Hematopoietic multipotent progenitor cell treated with erythropoietin and hydrocortisone succinate and interleukin-3 and kit ligand, for 4 days (in vitro differentiated cells): ENCODE measurements at regions not wholly inside any gene's neighbourhood (a gene's known extent, or its start where the extent isn't known, plus 50 kb on each side); places are given as distances from the start of the nearest gene placed in this dataset.

Source experiments
- DNase-seq: peaks from one replicate; pipeline ENCODE4 v3.0.0-alpha.2; 2015

DNA sequence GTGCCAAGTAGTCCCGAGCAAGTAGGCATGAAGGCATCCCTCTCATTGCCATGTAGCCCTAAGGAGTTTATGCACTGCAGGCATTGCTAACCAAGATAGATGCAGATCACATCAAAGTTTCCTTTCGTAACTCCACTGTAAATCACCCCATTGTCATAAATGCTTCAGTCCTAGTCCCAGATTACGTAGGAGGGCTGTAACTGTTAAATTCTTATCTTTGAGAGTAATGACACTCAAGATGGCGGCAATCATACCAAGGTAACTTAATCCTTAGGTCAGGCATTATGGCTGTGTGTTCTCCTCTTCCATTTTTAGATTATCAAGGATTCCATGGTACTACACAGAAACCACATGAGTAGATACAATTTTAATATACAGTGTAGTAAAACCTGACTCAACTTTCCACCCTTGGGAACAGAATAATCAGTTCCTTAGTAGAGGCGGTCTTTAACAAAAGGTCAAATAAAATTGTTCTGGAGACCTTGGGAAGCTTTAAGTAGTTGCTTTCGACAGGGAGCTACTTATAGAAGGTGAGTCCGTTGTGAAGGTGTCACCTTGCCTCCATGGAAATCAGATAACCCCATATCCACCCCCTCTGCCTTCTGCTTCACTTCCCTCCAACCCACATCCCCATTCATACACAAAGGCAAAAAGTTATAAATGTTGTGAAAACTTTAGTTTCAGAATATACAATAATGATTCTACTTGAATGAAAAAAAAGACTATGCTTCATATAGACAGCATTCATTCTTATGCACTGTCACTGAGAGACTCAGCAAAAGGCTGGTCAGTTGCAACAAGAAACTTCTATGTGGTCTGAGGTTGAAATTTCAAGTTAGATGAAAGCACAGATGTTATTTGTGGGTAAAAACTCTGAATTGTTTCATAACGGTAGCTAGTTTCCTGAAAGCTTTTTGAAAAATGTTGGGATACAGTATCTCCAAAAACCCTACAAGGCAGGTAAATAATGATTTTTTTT is 64.8 kb upstream of the GALNT5 start:
- peak; percentile 50 for DNase-seq

DNA sequence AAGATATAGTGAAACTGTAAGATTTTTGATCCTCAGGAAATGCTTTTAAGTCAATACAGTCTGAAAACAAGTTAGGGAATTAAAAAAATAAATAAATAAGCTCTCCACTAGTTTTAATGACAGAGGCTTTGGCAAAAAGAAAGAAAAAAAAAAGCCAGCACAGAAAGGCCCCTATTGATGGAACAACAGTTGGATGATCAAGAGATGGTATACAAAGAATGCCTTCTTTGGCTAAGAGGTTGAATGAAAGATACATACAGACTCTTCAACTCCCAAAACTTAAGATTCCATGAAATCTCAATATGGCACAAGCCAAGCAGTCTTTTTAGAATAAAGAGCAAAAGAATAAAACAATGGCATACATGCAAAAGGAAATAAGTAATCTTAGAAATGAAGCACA is 64.0 kb upstream of the GALNT5 start:
- DNase-seq: no peak

DNA sequence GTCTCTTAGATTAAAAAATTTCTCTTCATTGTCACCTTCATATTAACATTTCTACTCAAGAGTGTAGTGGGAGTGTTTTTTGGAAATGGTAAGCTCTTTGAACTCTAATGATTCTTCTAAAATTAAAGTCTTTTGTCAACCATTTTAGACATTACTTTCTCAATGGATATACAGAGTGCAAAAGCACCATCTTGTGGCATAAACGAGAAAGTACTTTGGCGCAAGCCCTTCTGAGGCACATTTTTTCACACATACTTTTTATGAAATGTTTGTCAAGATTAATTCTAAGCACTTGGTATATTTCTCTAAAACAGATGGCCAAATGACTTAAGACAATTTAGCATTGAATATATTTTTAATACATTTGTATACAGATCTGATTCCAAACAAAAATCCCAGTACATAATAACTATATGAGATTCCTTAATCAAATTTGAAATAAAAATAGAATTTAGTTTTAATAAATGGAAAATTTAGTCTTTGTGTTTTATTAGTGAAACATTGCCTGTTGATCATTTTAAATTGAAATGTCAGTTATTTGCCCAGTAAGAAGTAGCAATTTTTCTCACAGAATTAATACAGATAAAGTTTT is 63.3 kb upstream of the GALNT5 start:
- DNase-seq: peak; percentile 81

GRCh38 chr2:157194844-157195243 is 62.7 kb upstream of the GALNT5 start:
- DNase-seq: no peak

DNA sequence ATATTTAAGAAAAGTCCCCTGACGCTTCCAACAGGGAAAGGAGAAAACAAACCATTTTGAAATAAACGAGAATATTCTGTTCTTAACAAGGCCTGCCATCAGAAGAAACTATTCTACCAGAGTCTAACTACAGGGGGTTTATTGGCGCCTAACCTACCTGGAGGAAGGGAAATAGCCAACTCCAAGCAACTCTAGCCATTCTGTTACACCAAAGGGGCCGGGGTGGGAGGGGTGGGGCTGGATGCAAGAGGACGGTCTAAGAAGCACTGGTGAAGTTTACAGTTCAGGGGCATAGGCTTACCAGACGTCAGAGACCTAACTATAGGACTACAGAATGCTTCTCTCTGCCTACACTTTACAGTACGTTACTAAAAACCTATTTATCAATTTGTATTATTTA is 60.5 kb upstream of the GALNT5 start:
- DNase-seq: no peak

DNA sequence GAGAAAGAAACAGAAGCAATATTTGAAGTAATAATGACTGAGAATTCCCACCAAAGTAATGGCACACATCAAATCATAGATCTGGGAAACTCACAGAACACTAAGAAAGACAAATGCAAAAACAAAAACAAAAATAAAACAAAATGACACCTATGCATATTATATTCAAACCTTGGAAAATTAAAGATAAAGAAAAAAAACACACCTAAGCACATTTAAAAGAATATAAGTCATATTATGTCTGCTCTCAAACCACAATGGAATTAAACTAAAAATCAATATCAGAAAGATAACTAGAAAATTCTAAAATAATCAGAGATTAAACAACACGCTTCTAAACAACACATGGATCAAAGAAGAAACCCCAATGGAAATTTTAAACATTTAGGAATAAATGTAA is 59.7 kb upstream of the GALNT5 start:
- no peak for DNase-seq

DNA sequence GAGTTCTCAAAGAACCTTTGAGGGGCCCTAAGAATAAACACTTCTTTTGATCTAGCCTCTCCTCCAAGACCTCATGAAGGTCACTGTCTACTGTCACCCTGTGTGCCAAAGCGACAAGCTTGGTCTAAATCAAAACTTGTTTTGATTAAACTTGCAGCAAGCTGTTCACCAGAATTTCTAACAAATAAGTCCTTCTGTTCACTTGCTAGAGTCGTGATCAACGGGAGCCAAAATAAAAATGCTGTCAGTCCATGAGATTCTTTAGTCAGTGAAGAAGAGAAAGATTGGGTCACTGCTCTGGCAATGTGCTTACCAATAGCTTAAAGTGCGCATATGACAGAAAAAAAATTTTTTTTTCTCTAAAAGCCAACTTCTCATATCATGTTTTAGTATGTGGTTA is 53.9 kb upstream of the GALNT5 start:
- DNase-seq: no peak

GRCh38 chr2:157204401-157204800 is 53.1 kb upstream of the GALNT5 start:
- no peak for DNase-seq

DNA sequence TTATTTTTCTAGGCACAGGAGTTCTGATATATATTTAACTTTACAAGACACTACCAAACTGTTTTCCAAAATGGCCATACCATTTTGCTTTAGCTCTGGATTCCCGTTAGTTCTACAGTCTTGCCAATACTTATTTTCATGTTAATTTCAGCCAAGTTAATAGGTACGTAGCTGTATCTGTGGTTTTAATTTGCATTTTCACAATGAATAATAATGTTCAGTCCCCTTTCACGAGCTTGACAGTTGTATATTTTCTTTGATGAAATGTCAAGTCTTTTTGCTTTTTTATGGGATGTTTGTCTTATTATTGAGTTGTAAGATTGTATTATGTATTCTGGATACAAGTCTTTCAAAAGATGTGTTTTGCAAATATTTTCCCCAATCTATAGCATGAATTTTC is 50.6 kb upstream of the GALNT5 start:
- no peak for DNase-seq
